GM10847 (cell line): ENCODE measurements at regions not wholly inside any gene's neighbourhood (a gene's known extent, or its start where the extent isn't known, plus 50 kb on each side); places are given as distances from the start of the nearest gene placed in this dataset.

Experiments
- POLR2A ChIP-seq: IDR thresholded peaks from 2 replicates; pipeline ENCODE4 v1.6.1; 2011; ENCODE audit not compliant: insufficient read length; ENCODE audit errors: extremely low read depth

DNA sequence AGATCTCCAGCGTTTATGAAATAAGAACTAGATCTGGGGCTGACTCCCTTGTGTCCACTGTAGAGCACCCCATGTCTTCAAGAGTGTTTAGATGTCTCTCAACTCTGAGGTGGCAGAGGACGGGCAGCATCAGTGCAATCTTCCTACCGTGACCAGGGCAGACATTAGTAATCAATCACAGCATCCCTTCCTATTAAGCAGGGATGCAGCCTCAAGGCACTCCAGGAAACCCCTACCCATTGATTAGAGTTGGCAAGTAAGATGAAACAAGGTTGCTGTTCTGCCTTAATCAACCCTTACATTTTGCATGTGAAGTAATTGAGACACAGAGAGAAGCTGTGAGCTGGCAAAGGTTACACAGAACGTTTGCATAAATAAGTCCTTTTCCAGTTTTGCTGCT lies 283.7 kb upstream of the ZMIZ1 start:
- no peak for TF ChIP-seq POLR2A

DNA sequence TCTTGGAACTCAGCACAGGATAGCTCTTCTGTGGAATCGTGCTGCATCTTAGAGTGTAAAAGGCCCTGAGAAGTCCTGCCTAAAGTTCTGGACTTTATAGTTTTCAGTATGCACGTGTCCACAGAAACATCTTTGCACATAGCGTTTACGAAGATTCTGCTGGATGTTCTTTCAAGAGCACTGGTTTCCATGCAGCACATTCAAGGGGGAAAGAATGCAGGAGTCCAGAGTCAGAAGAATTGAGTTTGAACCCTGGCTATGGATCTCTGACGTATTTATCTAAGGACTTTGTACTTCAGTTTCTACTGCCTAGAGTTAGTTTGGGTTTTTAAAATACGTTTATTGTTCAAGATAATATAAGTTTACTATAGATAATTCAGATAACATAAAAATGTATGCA lies 282.8 kb upstream of the ZMIZ1 start:
- TF ChIP-seq POLR2A: no peak

DNA sequence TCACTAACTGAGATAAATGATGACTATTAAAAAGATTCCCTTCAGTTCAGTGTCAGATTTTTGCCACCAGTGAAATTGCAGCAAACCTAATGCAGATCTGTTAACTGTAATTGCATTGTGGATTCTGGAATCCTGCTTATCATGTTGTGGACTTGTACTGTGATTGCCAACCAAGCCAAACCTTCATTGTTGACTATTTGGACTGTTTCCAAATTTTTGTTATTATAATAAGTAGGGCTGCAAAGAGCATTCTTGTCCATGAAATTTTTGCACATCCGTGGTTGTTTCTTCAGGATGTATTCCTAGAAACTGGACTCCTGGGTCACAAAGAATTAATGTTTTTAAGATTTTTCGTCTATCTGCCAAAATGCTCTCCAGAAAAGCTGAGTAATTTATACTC lies 281.6 kb upstream of the ZMIZ1 start:
- TF ChIP-seq POLR2A: no peak

DNA sequence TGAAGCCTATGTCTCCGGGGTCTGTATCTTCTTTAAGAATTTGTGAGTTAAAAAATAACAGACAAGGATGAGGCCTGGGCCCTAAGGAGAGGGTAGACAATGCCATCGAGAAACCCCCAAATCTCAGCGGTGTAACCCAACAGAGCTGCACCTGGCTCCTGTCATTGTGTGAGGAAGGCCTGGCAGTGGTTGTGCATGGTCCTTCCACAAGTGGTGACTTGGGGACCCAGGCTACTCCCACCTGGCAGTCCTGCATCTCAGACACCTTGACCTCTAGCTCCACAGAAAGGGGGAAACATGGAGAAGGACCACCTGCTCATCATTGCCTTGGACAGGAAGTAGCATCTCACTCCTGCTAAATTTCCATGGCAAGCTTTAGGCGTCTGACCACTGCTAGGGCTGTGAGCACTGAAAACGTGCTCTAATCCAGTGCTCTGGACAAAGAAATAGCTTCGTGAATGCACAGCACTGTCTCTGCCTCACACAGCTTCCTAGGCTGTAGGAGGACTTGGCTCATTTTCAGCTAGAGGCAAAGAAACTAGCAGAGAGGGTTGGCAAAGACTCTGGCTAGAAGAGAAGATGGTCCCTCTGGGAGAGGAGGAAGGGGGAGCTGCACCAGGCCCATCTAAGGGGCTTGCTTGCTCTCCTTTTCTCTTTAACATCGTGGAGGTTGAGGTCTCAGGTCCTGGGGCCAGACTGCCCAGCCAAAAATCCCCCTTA lies 273.9 kb upstream of the ZMIZ1 start:
- no peak for TF ChIP-seq POLR2A

DNA sequence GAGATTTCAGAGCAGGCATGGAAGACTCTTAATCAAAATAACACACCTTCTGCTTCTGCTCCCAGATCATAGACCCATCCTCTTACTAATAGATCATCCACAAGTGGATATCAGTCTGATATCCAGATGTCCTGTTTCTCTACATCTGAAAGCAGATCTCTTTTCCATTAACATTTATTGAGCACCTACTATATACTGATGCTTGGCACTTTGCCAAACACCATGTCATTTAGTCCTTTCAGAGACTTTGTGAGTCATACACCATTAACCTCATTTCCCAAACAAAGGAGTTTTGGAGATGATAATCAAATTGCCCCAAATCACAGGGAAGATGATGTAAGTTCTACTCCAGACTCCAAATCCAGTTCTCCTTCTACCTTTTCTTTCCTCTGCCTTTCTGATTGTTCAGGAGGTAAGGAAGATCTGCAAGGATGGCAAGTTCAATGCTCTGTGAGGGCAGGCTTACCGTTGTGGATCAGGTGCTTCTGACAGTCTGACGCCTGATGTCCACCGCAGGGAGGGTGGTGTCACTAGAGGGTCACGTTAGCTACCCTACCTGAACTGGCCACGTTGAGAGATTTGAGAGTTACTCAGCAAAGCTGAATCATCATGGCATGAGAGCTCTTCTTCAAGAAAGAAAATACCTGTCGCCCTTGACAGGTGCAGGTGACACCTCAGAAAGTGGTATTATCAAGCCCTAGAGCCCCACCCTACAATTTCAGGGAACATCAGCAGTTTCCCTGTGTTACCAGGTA lies 269.6 kb upstream of the ZMIZ1 start:
- TF ChIP-seq POLR2A: no peak

DNA sequence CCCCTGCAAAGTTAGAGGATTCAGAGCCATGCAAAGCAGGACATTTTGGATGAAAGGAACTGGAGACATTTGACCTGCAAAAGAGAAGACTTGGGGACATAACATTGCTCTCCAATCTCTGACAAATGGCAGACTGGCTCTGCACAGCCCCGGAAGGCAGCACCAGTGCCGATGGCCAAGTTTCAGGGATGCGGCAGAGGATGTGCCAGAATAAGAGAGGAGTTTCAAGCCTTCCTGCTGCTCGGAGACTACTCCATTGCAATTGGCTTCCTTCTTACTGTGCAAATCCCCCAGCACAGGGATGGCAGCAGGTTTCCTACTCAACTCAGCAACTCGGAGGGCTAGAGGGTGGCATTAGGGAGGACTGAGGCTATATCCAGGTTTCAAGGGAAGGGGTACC lies 268.8 kb upstream of the ZMIZ1 start:
- TF ChIP-seq POLR2A: no peak

DNA sequence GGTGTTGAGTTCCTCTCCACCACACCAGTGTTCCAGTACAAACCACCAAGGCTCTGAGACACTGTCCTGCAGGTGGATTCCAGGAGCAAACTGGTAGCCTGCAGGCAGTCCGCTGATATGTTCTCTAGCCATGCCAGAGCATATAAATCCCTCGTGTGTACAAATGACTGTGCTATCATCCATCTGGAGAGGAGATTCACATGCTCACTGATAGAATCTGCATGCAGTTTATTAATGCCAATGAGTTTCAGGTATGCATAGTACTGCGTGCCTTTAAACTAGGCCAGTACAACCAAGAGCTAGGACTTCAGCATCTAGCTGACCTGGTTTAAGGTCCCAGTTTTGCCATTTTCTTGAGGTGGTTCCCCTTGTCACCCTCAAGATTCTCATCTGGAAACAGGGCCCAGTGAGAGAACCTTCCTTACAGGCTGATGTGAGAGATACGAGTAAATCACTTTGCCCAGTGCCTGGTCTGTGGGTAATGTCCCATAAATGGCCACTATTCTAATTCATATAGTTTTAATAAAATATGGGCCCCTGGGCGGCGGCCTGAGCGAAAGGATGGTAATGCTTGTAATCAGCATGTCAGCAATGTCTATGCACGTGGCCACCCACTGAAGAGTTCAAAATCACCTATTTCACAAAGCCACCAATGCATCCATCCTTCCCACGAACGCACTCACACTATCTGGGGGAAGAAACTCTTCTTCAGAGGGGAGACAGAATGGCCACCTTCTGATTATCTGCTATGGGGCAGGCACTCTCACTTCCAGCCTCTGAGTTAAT lies 268.0 kb upstream of the ZMIZ1 start:
- TF ChIP-seq POLR2A: no peak

DNA sequence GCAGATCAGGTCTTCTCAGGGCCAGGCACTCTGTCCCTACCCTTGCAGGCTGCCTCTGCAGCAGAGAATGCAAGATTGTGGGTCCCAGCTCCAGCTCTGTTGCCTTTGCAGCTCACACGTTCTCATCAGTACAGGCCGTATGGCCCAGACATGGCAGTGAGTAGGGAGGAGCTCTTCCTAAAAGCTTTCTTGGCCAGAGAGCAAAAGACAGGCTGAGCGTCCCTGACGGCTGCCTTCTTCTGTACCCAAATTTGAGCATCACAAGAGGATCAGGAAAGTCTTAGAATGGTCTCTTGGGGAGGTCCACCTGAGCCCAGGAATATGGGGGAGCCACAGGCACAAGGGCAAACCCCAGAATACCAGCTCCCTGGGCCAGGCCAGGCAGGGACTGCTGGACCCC lies 266.3 kb upstream of the ZMIZ1 start:
- TF ChIP-seq POLR2A: no peak

DNA sequence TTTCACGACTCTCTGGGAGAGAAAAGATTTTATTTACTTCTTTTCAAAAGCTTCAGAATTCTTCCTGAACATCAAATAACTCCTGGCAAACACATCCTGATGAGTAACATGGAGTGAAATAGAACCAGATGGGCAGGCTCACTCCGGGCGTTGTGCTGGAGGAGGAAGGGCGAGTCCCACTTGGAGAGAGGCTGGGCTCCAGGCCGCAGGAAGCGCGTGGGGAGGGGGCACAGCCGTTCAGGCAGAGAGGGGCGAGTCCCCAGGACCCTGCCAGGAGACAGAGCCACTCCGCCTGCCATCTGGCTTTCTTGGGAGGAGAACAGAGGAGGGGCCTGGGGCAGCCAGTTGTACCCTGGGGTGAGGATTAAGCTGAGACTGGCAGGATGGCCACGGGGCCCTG lies 265.9 kb upstream of the ZMIZ1 start:
- no peak for TF ChIP-seq POLR2A

DNA sequence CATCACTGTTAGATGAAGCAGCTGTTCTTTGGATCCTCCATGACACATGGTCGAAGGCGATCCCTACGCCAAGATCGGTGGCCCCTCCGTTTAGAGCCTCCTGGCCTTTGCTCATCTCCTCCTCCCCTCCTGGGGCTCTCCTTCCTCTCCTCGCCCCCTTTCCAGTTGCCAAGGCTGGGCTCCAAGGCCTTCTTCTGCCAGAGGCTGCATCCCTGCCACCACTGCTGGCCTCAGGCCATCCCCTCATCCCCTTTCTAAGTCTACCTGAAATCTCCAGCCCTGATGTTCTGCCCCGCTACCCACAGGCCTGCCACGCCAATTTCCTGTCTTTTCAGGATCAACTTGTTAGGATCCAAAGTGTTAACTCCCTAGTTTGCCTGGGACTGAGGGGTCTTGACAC lies 265.1 kb upstream of the ZMIZ1 start:
- no peak for TF ChIP-seq POLR2A

DNA sequence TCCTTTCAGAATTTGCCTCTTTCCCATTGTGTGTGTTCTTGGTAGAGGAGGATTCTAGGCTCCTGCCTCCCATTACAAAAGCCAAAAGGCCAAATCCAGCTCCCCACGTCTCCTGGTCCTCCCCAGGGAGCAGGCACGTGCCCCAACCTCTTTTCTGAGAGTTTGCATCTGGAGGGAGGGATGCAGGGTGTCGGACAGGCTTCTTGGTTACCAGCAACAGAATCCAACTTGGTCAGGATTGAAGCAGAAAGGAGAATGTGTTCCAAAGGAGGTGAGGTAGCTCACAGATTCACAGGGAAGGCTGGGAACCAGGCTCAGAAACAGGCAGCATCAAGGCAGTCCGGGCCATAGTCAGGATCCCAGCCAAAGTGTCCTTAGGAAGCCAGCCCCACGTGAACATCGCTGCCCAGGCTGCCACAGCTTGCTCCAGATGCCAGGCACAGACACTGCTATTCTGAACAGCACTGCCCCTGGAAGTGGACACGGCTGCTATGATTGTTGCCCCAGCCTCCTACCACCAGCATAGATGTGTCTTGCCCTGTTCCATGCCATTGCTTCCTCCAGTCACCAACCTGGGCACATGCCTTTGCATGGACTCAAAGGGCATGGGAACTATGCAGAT lies 264.2 kb upstream of the ZMIZ1 start:
- TF ChIP-seq POLR2A: no peak

DNA sequence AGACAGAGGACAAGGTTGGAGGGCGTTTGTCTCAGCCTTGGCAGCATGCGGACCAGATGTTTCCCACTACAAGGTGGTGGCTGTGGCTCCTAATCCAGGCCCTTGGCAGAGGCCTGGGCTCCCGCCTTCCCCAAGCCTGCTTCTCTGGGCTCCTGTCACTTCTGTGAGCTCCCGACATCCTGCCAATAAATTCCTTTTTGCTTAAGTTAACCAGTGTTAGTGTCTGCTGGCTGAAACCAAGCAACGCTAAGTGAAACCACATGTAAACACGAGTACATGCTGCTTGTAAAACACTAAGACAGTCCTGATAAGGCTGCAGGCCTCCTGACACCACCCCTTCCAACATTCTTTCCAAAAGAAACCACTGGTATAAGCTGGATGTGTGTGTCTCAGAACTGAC lies 263.6 kb upstream of the ZMIZ1 start:
- TF ChIP-seq POLR2A: no peak

DNA sequence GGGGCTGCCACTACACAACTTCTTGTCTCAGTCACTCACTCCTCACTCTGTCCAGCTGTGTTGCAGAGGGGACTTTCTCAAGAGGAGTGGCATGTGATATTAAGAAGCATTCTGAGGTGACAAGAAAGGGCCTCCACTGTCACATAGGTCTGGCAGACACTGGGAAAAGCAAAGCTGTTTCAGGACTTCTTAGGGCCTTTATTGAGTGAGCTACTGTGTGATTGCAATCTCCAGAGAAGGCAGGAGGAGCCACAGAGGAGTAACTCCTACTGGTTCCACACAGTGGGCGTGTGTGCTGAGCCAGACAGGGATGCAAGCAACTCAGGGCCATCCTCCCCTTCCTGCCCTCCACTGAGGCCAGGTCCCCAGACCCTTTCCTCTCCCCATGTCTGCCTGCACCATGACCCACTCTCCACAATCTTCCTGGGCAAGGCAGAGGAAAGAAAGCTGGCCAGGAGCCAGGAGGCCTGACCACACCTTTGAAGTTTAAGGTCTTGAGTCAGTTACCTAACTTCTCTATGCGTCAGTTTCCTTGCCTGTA lies 262.0 kb upstream of the ZMIZ1 start:
- no peak for TF ChIP-seq POLR2A

DNA sequence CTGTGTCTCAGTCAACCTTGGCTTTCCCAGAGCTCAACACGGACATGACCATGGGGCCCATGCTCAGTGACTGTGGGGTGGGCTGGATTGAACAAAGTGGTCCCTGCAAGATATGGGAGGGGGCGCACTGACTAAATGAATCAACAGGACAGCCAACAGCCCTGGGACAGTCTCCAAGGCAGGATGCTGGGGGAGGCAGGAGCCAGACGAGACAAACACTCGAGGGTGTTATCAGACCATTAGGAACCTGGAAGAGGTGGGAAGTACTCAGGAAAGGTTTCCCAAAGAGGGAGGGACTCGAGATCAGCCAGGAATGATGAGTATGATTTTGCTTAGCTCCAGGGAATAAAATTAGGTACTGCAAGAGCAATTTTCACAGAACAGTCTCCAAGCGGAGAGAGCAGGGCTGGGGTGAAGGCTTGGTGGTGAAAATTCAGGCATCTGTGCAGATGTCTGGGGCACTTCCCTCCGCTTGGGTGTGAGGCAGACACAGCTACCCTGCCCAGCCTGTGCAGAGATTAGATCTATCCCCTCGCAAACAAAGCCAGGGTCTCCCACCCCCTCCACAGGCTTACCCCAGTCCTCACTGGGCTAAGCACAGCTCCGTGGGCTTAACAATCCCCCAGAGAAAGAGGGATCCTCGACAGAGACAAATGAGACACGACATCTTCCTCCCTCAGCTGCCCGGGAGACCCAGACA lies 261.1 kb upstream of the ZMIZ1 start:
- TF ChIP-seq POLR2A: no peak

DNA sequence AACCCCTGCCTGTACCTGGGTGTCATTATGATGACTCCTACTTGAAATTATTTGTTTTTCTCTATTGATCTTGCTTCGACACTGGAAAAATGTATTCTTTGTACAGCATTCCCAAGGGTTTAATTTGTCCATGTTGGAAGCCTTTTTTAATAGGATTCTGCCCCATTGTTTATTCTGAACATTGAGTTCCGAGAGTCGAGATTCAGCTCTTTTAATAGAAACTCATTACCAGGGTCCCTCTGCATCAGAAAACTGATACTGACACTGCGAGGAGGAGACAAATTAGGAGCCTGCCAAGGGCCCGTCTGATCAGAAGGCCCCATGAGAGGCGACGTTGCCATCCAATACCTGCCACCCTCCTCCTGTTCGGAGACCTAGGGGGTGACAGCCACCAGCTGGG lies 260.5 kb upstream of the ZMIZ1 start:
- TF ChIP-seq POLR2A: no peak
